H9 (cell line): ENCODE measurements at regions not wholly inside any gene's neighbourhood (a gene's known extent, or its start where the extent isn't known, plus 50 kb on each side); places are given as distances from the start of the nearest gene placed in this dataset.

ENCODE experiments used
- DNase-seq: peaks from one replicate; pipeline ENCODE4 v3.0.0-alpha.2; 2017
- H2AFZ ChIP-seq: one replicate; pipeline ENCODE4 v1.6.1; 2013; ENCODE audit warnings: mild to moderate bottlenecking, low read length, control low read depth, moderate library complexity
- H2AK5ac ChIP-seq: 2 replicates; pipeline ENCODE4 v1.6.1; 2013; ENCODE audit warnings: low read length, control low read depth, mixed read lengths; ENCODE audit not compliant: insufficient read length
- H2BK120ac ChIP-seq: one replicate; pipeline ENCODE4 v1.6.1; 2013; ENCODE audit warnings: low read depth, mild to moderate bottlenecking, low read length, control low read depth, inconsistent platforms; ENCODE audit not compliant: poor library complexity, severe bottlenecking
- H2BK12ac ChIP-seq: 2 replicates; pipeline ENCODE4 v1.6.1; 2013; ENCODE audit warnings: low read length, control low read depth, mixed read lengths, low read depth; ENCODE audit not compliant: insufficient read length
- H2BK15ac ChIP-seq: 2 replicates; pipeline ENCODE4 v1.6.1; 2013; ENCODE audit warnings: low read depth, low read length, control low read depth
- H2BK20ac ChIP-seq: one replicate; pipeline ENCODE4 v1.6.1; 2013; ENCODE audit warnings: low read depth, mild to moderate bottlenecking, low read length, control low read depth, inconsistent platforms; ENCODE audit not compliant: poor library complexity, severe bottlenecking
- H2BK5ac ChIP-seq: 2 replicates; pipeline ENCODE4 v1.6.1; 2013; ENCODE audit warnings: low read length, control low read depth, mixed read lengths; ENCODE audit not compliant: insufficient read length
- H3K14ac ChIP-seq: 2 replicates; pipeline ENCODE4 v1.6.1; 2013; ENCODE audit warnings: low read length, control low read depth; ENCODE audit not compliant: insufficient read depth
- H3K18ac ChIP-seq: 2 replicates; pipeline ENCODE4 v1.6.1; 2013; ENCODE audit warnings: low read depth, mild to moderate bottlenecking, mixed read lengths, low read length, control low read depth; ENCODE audit not compliant: insufficient read length
- H3K23ac ChIP-seq: 2 replicates; pipeline ENCODE4 v1.6.1; 2013; ENCODE audit warnings: low read length, control low read depth, mixed read lengths, low read depth; ENCODE audit not compliant: insufficient read length
- H3K23me2 ChIP-seq: 2 replicates; pipeline ENCODE4 v1.6.1; 2013; ENCODE audit warnings: low read depth, mild to moderate bottlenecking, mixed read lengths, low read length, control low read depth; ENCODE audit not compliant: insufficient read length, poor library complexity, severe bottlenecking
- H3K27ac ChIP-seq: 2 replicates; pipeline ENCODE4 v1.5.1; 2013; ENCODE audit warnings: low read length, control low read depth, mixed read lengths, low read depth; ENCODE audit not compliant: insufficient read length
- H3K27me3 ChIP-seq: 2 replicates; pipeline ENCODE4 v1.6.1; 2013; ENCODE audit warnings: low read length, control low read depth, inconsistent platforms; ENCODE audit not compliant: insufficient read depth
- H3K4ac ChIP-seq: 2 replicates; pipeline ENCODE4 v1.6.1; 2013; ENCODE audit warnings: low read depth, mild to moderate bottlenecking, control low read depth, inconsistent platforms, low read length, moderate library complexity
- H3K4me1 ChIP-seq: 2 replicates; pipeline ENCODE4 v1.6.1; 2013; ENCODE audit warnings: low read length, control low read depth, inconsistent platforms; ENCODE audit not compliant: insufficient read depth
- H3K4me2 ChIP-seq: 2 replicates; pipeline ENCODE4 v1.6.1; 2013; ENCODE audit warnings: low read length, control low read depth, mixed read lengths; ENCODE audit not compliant: insufficient read length, insufficient read depth
- H3K56ac ChIP-seq: 2 replicates; pipeline ENCODE4 v1.6.1; 2013; ENCODE audit warnings: low read depth, mild to moderate bottlenecking, mixed read lengths, low read length, control low read depth; ENCODE audit not compliant: insufficient read length
- H3K79me1 ChIP-seq: 2 replicates; pipeline ENCODE4 v1.6.1; 2013; ENCODE audit warnings: low read depth, mild to moderate bottlenecking, moderate library complexity, low read length, control low read depth, inconsistent platforms; ENCODE audit not compliant: insufficient read depth, poor library complexity, severe bottlenecking
- H3K79me2 ChIP-seq: 2 replicates; pipeline ENCODE4 v1.6.1; 2013; ENCODE audit warnings: low read length, control low read depth, inconsistent platforms; ENCODE audit not compliant: insufficient read depth
- H3K9ac ChIP-seq: 2 replicates; pipeline ENCODE4 v1.6.1; 2013; ENCODE audit warnings: low read length, control low read depth, mixed read lengths; ENCODE audit not compliant: insufficient read length; ENCODE audit errors: extremely low read depth
- H3K9me3 ChIP-seq: one replicate; pipeline ENCODE4 v1.6.1; 2013; ENCODE audit warnings: low read depth, low read length, inconsistent platforms; ENCODE audit not compliant: control insufficient read depth
- H3T11ph ChIP-seq: one replicate; pipeline ENCODE4 v1.6.1; 2013; ENCODE audit warnings: mild to moderate bottlenecking, low read length, control low read depth, inconsistent platforms
- H4K20me1 ChIP-seq: one replicate; pipeline ENCODE4 v1.6.1; 2013; ENCODE audit not compliant: control insufficient read depth, insufficient read length, insufficient read depth
- H4K5ac ChIP-seq: 2 replicates; pipeline ENCODE4 v1.6.1; 2013; ENCODE audit warnings: low read depth, mild to moderate bottlenecking, mixed read lengths, low read length, control low read depth; ENCODE audit not compliant: insufficient read length
- H4K8ac ChIP-seq: replicated peaks from 2 replicates; pipeline ENCODE4 v1.6.1; 2013; ENCODE audit warnings: low read length, control low read depth, mixed read lengths, low read depth; ENCODE audit not compliant: insufficient read length
- H4K91ac ChIP-seq: 2 replicates; pipeline ENCODE4 v1.6.1; 2013; ENCODE audit warnings: low read depth, mild to moderate bottlenecking, moderate library complexity, mixed read lengths, low read length, control low read depth; ENCODE audit not compliant: insufficient read length
- H3K27ac Mint-ChIP-seq, 3 experiments: 2 replicates in 2 of 3; 3 replicates in 1 of 3; pipeline ENCODE4 v1.8.0; 2020 to 2021; ENCODE audit warnings: mixed read lengths in 3 of 3, mild to moderate bottlenecking in 1 of 3, moderate library complexity in 1 of 3
- H3K27me3 Mint-ChIP-seq: 2 replicates; pipeline ENCODE4 v1.8.0; 2021; ENCODE audit warnings: low read depth, mild to moderate bottlenecking, moderate library complexity, mixed read lengths
- H3K36me3 Mint-ChIP-seq, 3 experiments: 2 replicates in 2 of 3; 3 replicates in 1 of 3; pipeline ENCODE4 v1.8.0; 2020 to 2021; ENCODE audit warnings: low read depth in 3 of 3, mixed read lengths in 3 of 3; ENCODE audit not compliant: insufficient read depth in 1 of 3
- H3K4me1 Mint-ChIP-seq, 2 experiments: 2 replicates each; pipeline ENCODE4 v1.8.0; 2020; ENCODE audit warnings: mixed read lengths in 2 of 2
- H3K4me3 Mint-ChIP-seq, 2 experiments: 2 replicates in 1 of 2; 3 replicates in 1 of 2; pipeline ENCODE4 v1.8.0; 2020 to 2021; ENCODE audit warnings: mild to moderate bottlenecking in 2 of 2, mixed read lengths in 2 of 2, moderate library complexity in 1 of 2
- H3K9me3 Mint-ChIP-seq, 2 experiments: 2 replicates in 1 of 2; 3 replicates in 1 of 2; pipeline ENCODE4 v1.8.0; 2020; ENCODE audit warnings: mild to moderate bottlenecking in 2 of 2, mixed read lengths in 2 of 2, moderate library complexity in 1 of 2
- CTCF ChIP-seq: fragments of 200-600 bp; sonication (generic); conservative IDR thresholded peaks from 3 replicates; pipeline ENCODE4 v1.8.0; 2021; ENCODE audit warnings: antibody characterized with exemption, mild to moderate bottlenecking
- WGBS: extraction: QIAGEN DNeasy Blood & Tissue Kit; methylation state at CpG from one replicate; pipeline ENCODE4 v1.1.7; 2013; ENCODE audit warnings: missing lambda C conversion rate, low lambda C conversion rate, mixed read lengths; ENCODE audit not compliant: insufficient read length; ENCODE audit errors: extremely low coverage; 5-methylcytosine and 5-hydroxymethylcytosine counted together

- no peak overlapping the region for H2BK12ac ChIP-seq
- no peaks in the 10 kb centered on the region for H3K9me3 ChIP-seq
- no peak overlapping the region for H3K27ac ChIP-seq
- no peak overlapping the region for H2AK5ac ChIP-seq
- H4K91ac ChIP-seq = no peak overlapping the region
- H2AFZ ChIP-seq = no peak overlapping the region
- H4K8ac ChIP-seq = no peak overlapping the region
- no peak; the same call in 2 of the 3 replicates for TF ChIP-seq CTCF
- H2BK5ac ChIP-seq = no peak overlapping the region
- no peaks in the 10 kb centered on the region for H3K23me2 ChIP-seq
- H3K4ac ChIP-seq = no peak overlapping the region
- H3K79me1 ChIP-seq = no peaks in the 10 kb centered on the region
- no peak overlapping the region for H3K56ac ChIP-seq
- H3K4me3 Mint-ChIP-seq = no peak overlapping the region
- no peaks in the 10 kb centered on the region for H3K4me1 ChIP-seq
- no peak overlapping the region for H4K5ac ChIP-seq
- no peak overlapping the region for H3K9ac ChIP-seq
- H3K27me3 Mint-ChIP-seq = peaks cover 1% of the 10 kb centered on the region; the same call in 1 of the 2 replicates
- no peak for DNase-seq
- WGBS = no CpG with 5 or more reads among the region's 4 CpGs
- H3K4me2 ChIP-seq = no peak overlapping the region
- H2BK20ac ChIP-seq = no peak overlapping the region
- no peak overlapping the region for H3K18ac ChIP-seq
- H3K36me3 Mint-ChIP-seq = no peaks in the 10 kb centered on the region
- peaks cover 0 to 9% of the 10 kb centered on the region in 2 experiments; a peak in 1 of 4 replicates for H3K4me1 Mint-ChIP-seq
- H3K79me2 ChIP-seq = no peaks in the 10 kb centered on the region
- H3K9me3 Mint-ChIP-seq = no peaks in the 10 kb centered on the region
- no peak overlapping the region for H3T11ph ChIP-seq
- H2BK15ac ChIP-seq = no peak overlapping the region
- H3K27me3 ChIP-seq = no peaks in the 10 kb centered on the region
- no peak overlapping the region for H3K14ac ChIP-seq
- H3K27ac Mint-ChIP-seq = no peak overlapping the region
- H4K20me1 ChIP-seq = no peaks in the 10 kb centered on the region
- H3K23ac ChIP-seq = no peak overlapping the region
- H2BK120ac ChIP-seq = no peak overlapping the region
Measured at GRCh38 chr3:125679258-125679657, 84.0 kb upstream of the OSBPL11 start.
